Neuronal stem cell (in vitro differentiated cells): ENCODE measurements at regions not wholly inside any gene's neighbourhood (a gene's known extent, or its start where the extent isn't known, plus 50 kb on each side); places are given as distances from the start of the nearest gene placed in this dataset.

Experiments used
- DNase-seq: peaks from one replicate; pipeline ENCODE4 v3.0.0-alpha.2; 2013; ENCODE audit warnings: low spot score
- H2AFZ ChIP-seq: one replicate; pipeline ENCODE4 v1.6.1; 2013; ENCODE audit warnings: mild to moderate bottlenecking, low read length, inconsistent platforms
- H2AK5ac ChIP-seq: 2 replicates; pipeline ENCODE4 v1.6.1; 2013; ENCODE audit warnings: low read depth, mild to moderate bottlenecking, inconsistent platforms, low read length, moderate library complexity, mixed read lengths
- H2BK120ac ChIP-seq: 2 replicates; pipeline ENCODE4 v1.6.1; 2013; ENCODE audit warnings: low read depth, mild to moderate bottlenecking, inconsistent platforms, low read length, moderate library complexity, mixed read lengths
- H2BK12ac ChIP-seq: one replicate; pipeline ENCODE4 v1.6.1; 2013; ENCODE audit warnings: low read length, inconsistent platforms
- H2BK15ac ChIP-seq: 2 replicates; pipeline ENCODE4 v1.6.1; 2013; ENCODE audit warnings: mild to moderate bottlenecking, low read length, inconsistent platforms, mixed read lengths
- H2BK5ac ChIP-seq: one replicate; pipeline ENCODE4 v1.6.1; 2013; ENCODE audit warnings: inconsistent platforms, mild to moderate bottlenecking, low read length, moderate library complexity
- H3K14ac ChIP-seq: one replicate; pipeline ENCODE4 v1.6.1; 2013; ENCODE audit warnings: low read length, inconsistent platforms
- H3K18ac ChIP-seq: 2 replicates; pipeline ENCODE4 v1.6.1; 2013; ENCODE audit warnings: low read length, inconsistent platforms
- H3K23ac ChIP-seq: 2 replicates; pipeline ENCODE4 v1.6.1; 2013; ENCODE audit warnings: low read depth, mild to moderate bottlenecking, mixed read lengths, low read length, inconsistent platforms; ENCODE audit not compliant: poor library complexity
- H3K27ac ChIP-seq: replicated peaks from 3 replicates; pipeline ENCODE4 v1.5.1; 2013; ENCODE audit warnings: low read length, inconsistent platforms
- H3K27me3 ChIP-seq, 3 experiments: 2 replicates each; pipeline ENCODE4 v1.6.1; 2013; ENCODE audit warnings: low read length in 3 of 3, mild to moderate bottlenecking in 2 of 3, inconsistent platforms in 1 of 3, low read depth in 1 of 3, mixed read lengths in 1 of 3, moderate library complexity in 1 of 3; ENCODE audit not compliant: control insufficient read depth in 3 of 3, insufficient read depth in 3 of 3
- H3K36me3 ChIP-seq, 2 donors: replicated peaks in 1 of 2; 2 replicates each; pipeline ENCODE4 v1.6.1; 2013; ENCODE audit warnings: low read length in 2 of 2; ENCODE audit not compliant: control insufficient read depth in 2 of 2, insufficient read depth in 2 of 2
- H3K4ac ChIP-seq: 2 replicates; pipeline ENCODE4 v1.6.1; 2013; ENCODE audit warnings: inconsistent platforms, mild to moderate bottlenecking, low read length, moderate library complexity
- H3K4me1 ChIP-seq, 2 donors: 1 replicate in 1 of 2; 2 replicates in 1 of 2; pipeline ENCODE4 v1.6.1; 2013; ENCODE audit warnings: low read length in 2 of 2, low read depth in 1 of 2; ENCODE audit not compliant: control insufficient read depth in 2 of 2, insufficient read depth in 1 of 2
- H3K4me2 ChIP-seq: one replicate; pipeline ENCODE4 v1.6.1; 2013; ENCODE audit warnings: mild to moderate bottlenecking, low read length, inconsistent platforms; ENCODE audit not compliant: insufficient read depth, poor library complexity, severe bottlenecking
- H3K4me3 ChIP-seq, 2 donors: 2 replicates each; pipeline ENCODE4 v1.5.1; 2013; ENCODE audit warnings: low read length in 2 of 2, mild to moderate bottlenecking in 2 of 2, inconsistent platforms in 1 of 2, moderate library complexity in 1 of 2
- H3K79me1 ChIP-seq: one replicate; pipeline ENCODE4 v1.6.1; 2013; ENCODE audit warnings: low read depth, mild to moderate bottlenecking, inconsistent platforms, low read length, moderate library complexity
- H3K9ac ChIP-seq: one replicate; pipeline ENCODE4 v1.6.1; 2013; ENCODE audit warnings: mild to moderate bottlenecking, low read depth, low read length, inconsistent platforms; ENCODE audit not compliant: poor library complexity
- H3K9me3 ChIP-seq, 2 donors: replicated peaks in 1 of 2; 2 replicates each; pipeline versions ENCODE3 to v1.6.1; 2013; ENCODE audit warnings: low read length in 2 of 2, mild to moderate bottlenecking in 2 of 2, inconsistent platforms in 1 of 2, low read depth in 1 of 2, mixed read lengths in 1 of 2, moderate library complexity in 1 of 2; ENCODE audit not compliant: control insufficient read depth in 2 of 2, insufficient read depth in 1 of 2
- H4K8ac ChIP-seq: one replicate; pipeline ENCODE4 v1.6.1; 2013; ENCODE audit warnings: low read depth, mild to moderate bottlenecking, inconsistent platforms, low read length, moderate library complexity
- H4K91ac ChIP-seq: one replicate; pipeline ENCODE4 v1.6.1; 2013; ENCODE audit warnings: low read length, low read depth, mild to moderate bottlenecking, inconsistent platforms; ENCODE audit not compliant: poor library complexity
- WGBS, 2 donors: extraction: QIAGEN DNeasy Blood & Tissue Kit; methylation state at CpG; one replicate each; pipeline ENCODE4 v1.1.7; 2013; ENCODE audit warnings: missing lambda C conversion rate in 2 of 2, mixed read lengths in 1 of 2; ENCODE audit not compliant: insufficient read length in 2 of 2, insufficient replicate concordance in 1 of 2; ENCODE audit errors: extremely low coverage in 2 of 2; 5-methylcytosine and 5-hydroxymethylcytosine counted together

DNA sequence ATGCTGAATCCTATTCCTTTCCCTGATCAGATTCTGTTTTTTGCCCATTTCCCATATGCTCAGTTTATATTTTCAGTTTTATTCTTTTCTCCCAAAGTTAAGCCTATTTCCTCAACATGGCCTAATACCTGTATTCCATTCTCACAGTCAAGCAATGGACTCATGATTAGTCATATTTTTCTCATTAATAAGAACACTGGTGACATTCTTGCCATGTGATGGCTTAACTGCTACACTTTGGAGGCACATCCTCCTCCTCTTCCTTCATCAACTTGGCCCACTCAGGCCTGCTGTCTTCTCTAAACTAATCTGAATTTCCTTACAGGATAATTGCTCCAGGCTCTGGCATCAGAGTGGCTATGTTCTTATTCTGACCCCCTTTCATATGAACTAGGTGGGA, 679.2 kb downstream of the NYAP2 start:
- no peak overlapping the region for H3K4ac ChIP-seq
- H3K27ac ChIP-seq, result no peak overlapping the region
- no peak overlapping the region for H2BK5ac ChIP-seq
- no peak overlapping the region for H4K8ac ChIP-seq
- no peak overlapping the region for H3K23ac ChIP-seq
- no peak overlapping the region for H2BK12ac ChIP-seq
- no peak overlapping the region for H2BK15ac ChIP-seq
- no peak for DNase-seq
- no peak overlapping the region for H2AK5ac ChIP-seq
- H3K79me1 ChIP-seq, result no peaks in the 10 kb centered on the region
- H3K4me1 ChIP-seq, result no peaks in the 10 kb centered on the region
- no peaks in the 10 kb centered on the region for H3K36me3 ChIP-seq
- H4K91ac ChIP-seq, result no peak overlapping the region
- no peak overlapping the region for H3K4me3 ChIP-seq
- no peak overlapping the region for H2AFZ ChIP-seq
- no peak overlapping the region for H3K14ac ChIP-seq
- H3K9me3 ChIP-seq, result no peaks in the 10 kb centered on the region
- no peak overlapping the region for H2BK120ac ChIP-seq
- no peak overlapping the region for H3K18ac ChIP-seq
- no peak overlapping the region for H3K9ac ChIP-seq
- H3K27me3 ChIP-seq, result no peaks in the 10 kb centered on the region
- no peak overlapping the region for H3K4me2 ChIP-seq

DNA sequence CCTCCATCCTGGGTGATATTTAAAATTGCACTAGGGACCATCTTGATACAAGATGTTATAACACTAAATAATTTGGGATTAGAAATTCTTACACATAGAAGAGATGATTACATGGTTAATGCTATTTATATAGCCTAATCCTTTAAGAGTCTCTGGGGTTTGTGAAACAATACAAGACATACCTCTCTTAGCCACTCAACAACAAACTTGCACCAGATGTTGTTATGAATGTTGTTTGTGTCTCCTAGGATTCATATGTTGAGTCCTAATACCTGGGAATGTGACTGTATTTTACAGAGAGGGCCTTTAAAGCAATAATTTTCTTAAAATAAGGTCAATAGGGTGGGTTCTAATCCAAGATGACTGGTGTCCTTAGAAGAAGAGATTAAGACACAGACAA, 678.3 kb downstream of the NYAP2 start:
- no peak overlapping the region for H3K4ac ChIP-seq

DNA sequence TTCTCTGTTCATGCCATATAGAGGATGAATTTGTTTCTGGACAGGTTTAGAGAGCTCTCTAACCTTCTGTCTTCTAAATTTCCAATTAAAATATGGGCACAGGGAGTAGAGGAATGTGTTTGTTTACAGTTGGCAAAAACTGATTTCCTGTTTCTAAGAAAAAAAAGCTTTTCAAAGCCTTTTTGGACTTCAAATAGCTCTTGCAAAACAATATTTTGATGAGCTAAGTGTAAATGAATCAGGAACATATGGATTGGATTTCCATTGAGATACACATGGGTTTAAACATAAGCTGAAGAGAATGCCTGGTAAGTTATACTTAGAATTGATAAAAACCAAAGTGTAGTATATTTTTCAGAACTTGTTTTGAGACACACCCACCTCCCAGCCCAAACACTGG, 677.5 kb downstream of the NYAP2 start:
- H3K18ac ChIP-seq, result no peak overlapping the region
- no peak overlapping the region for H3K4ac ChIP-seq
- no peaks in the 10 kb centered on the region for H3K9me3 ChIP-seq
- H4K91ac ChIP-seq, result no peak overlapping the region
- H3K36me3 ChIP-seq, result no peaks in the 10 kb centered on the region
- H2BK12ac ChIP-seq, result no peak overlapping the region
- H3K4me3 ChIP-seq, result no peak overlapping the region
- no peak overlapping the region for H4K8ac ChIP-seq
- no peak overlapping the region for H3K4me2 ChIP-seq
- DNase-seq, result no peak
- H2AK5ac ChIP-seq, result no peak overlapping the region
- no peak overlapping the region for H3K27ac ChIP-seq
- no peak overlapping the region for H3K23ac ChIP-seq
- H3K9ac ChIP-seq, result no peak overlapping the region
- no peak overlapping the region for H3K14ac ChIP-seq
- no peak overlapping the region for H2AFZ ChIP-seq
- H2BK120ac ChIP-seq, result no peak overlapping the region
- H3K27me3 ChIP-seq, result no peaks in the 10 kb centered on the region
- no peak overlapping the region for H2BK5ac ChIP-seq
- no peaks in the 10 kb centered on the region for H3K4me1 ChIP-seq
- no peak overlapping the region for H2BK15ac ChIP-seq
- H3K79me1 ChIP-seq, result no peaks in the 10 kb centered on the region

More for the DNA sequence above, 678.3 kb downstream of the NYAP2 start:
- no peaks in the 10 kb centered on the region for H3K79me1 ChIP-seq
- H3K4me1 ChIP-seq, result no peaks in the 10 kb centered on the region
- H3K36me3 ChIP-seq, result no peaks in the 10 kb centered on the region
- H2BK120ac ChIP-seq, result no peak overlapping the region
- no peaks in the 10 kb centered on the region for H3K27me3 ChIP-seq
- H3K9ac ChIP-seq, result no peak overlapping the region
- no peak overlapping the region for H3K27ac ChIP-seq
- no peak overlapping the region for H3K14ac ChIP-seq
- no peak overlapping the region for H3K18ac ChIP-seq
- no peak overlapping the region for H4K91ac ChIP-seq
- H2BK12ac ChIP-seq, result no peak overlapping the region
- no peak overlapping the region for H3K4me3 ChIP-seq
- no peak overlapping the region for H2AFZ ChIP-seq
- no peak overlapping the region for H2BK5ac ChIP-seq
- H3K23ac ChIP-seq, result no peak overlapping the region
- no peak for DNase-seq
- no peak overlapping the region for H2BK15ac ChIP-seq
- no peak overlapping the region for H2AK5ac ChIP-seq
- no peaks in the 10 kb centered on the region for H3K9me3 ChIP-seq
- no peak overlapping the region for H3K4me2 ChIP-seq
- H4K8ac ChIP-seq, result no peak overlapping the region

DNA sequence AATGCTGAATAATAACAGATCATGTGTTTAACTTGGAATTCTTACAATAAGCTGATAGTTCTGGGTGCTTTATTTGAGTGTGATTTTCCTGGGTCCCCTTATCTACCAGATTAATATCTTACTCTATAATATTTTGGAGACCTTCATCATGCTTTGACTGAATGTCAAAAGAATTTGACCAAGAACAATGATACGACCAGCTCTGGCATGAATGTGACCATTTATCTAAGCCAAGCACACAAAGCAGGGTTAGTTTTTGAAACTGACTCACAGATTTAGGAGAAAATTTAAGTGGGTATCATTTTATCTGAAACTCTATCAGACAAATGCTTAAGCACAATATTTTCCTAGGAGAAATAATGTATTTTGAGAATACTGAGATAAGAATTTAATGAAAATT, 677.0 kb downstream of the NYAP2 start:
- no peaks in the 10 kb centered on the region for H3K9me3 ChIP-seq
- no CpG with 5 or more reads among the region's 1 CpG for WGBS, 2 donors
- H3K79me1 ChIP-seq, result no peaks in the 10 kb centered on the region
- no peak overlapping the region for H3K9ac ChIP-seq
- no peak overlapping the region for H3K4me3 ChIP-seq
- H4K8ac ChIP-seq, result no peak overlapping the region
- no peaks in the 10 kb centered on the region for H3K4me1 ChIP-seq
- H3K27me3 ChIP-seq, result no peaks in the 10 kb centered on the region
- H3K14ac ChIP-seq, result no peak overlapping the region
- no peak overlapping the region for H2BK15ac ChIP-seq
- H3K4ac ChIP-seq, result no peak overlapping the region
- no peak overlapping the region for H3K18ac ChIP-seq
- no peak overlapping the region for H3K4me2 ChIP-seq
- DNase-seq, result no peak
- H3K27ac ChIP-seq, result no peak overlapping the region
- H3K36me3 ChIP-seq, result no peaks in the 10 kb centered on the region
- H2AK5ac ChIP-seq, result no peak overlapping the region
- no peak overlapping the region for H2AFZ ChIP-seq
- no peak overlapping the region for H4K91ac ChIP-seq
- H2BK120ac ChIP-seq, result no peak overlapping the region
- H2BK12ac ChIP-seq, result no peak overlapping the region
- no peak overlapping the region for H2BK5ac ChIP-seq
- H3K23ac ChIP-seq, result no peak overlapping the region
